ENCODE measurements at regions not wholly inside any gene's neighbourhood (a gene's known extent, or its start where the extent isn't known, plus 50 kb on each side); places are given as distances from the start of the nearest gene placed in this dataset.

GRCh38 chr13:108365255-108365654, 95.7 kb downstream of the TNFSF13B start:
- TF ChIP-seq POLR2A (IDR thresholded peaks at IDR 0.05) (no peak), CTCF (IDR thresholded peaks at IDR 0.05) (no peak), POLR2AphosphoS5 (IDR thresholded peaks at IDR 0.05) (no peak)

All from sigmoid colon (tissue), 4 donors.